K562 (cell line): ENCODE measurements at regions not wholly inside any gene's neighbourhood (a gene's known extent, or its start where the extent isn't known, plus 50 kb on each side); places are given as distances from the start of the nearest gene placed in this dataset.

ENCODE experiments used
- CTCF ChIP-seq, 3 experiments: IDR thresholded peaks in 2 of 3; conservative IDR thresholded peaks in 1 of 3; 2 replicates each; pipeline ENCODE4 v1.5.1; 2011 to 2012; ENCODE audit warnings: low read length in 3 of 3, mild to moderate bottlenecking in 3 of 3, control low read depth in 2 of 3, improper control_type of control experiment in 1 of 3, inconsistent platforms in 1 of 3, low read depth in 1 of 3, mixed read lengths in 1 of 3, moderate library complexity in 1 of 3; ENCODE audit not compliant: insufficient read depth in 2 of 3
- E2F4 ChIP-seq: sonication (generic); formaldehyde crosslinking; IDR thresholded peaks from 2 replicates; pipeline ENCODE4 v1.8.0; 2022; ENCODE audit warnings: mild to moderate bottlenecking, low read depth, missing genetic modification reagents
- FOS ChIP-seq: IDR thresholded peaks from 3 replicates; pipeline ENCODE4 v1.6.1; 2011; ENCODE audit not compliant: insufficient read length; ENCODE audit errors: extremely low read depth
- FOSL1 ChIP-seq: fragments of 200-800 bp; sonication (Bioruptor generic); conservative IDR thresholded peaks from 2 replicates; pipeline ENCODE4 v1.6.1; 2016; ENCODE audit warnings: missing genetic modification characterization, missing compliant biosample characterization
- HDAC3 ChIP-seq: fragments of 450-650 bp; IDR thresholded peaks from 2 replicates; pipeline ENCODE4 v1.6.1; 2018; ENCODE audit warnings: borderline replicate concordance, mild to moderate bottlenecking, moderate library complexity; ENCODE audit not compliant: partially characterized antibody
- MAX ChIP-seq: sonication (generic); formaldehyde crosslinking; IDR thresholded peaks from 2 replicates; pipeline ENCODE4 v1.9.0; 2022; ENCODE audit warnings: mild to moderate bottlenecking, missing genetic modification reagents
- NFIC ChIP-seq: fragments of 450-650 bp; IDR thresholded peaks from 2 replicates; pipeline ENCODE4 v1.6.1; 2017; ENCODE audit warnings: mild to moderate bottlenecking, inconsistent platforms
- PTBP1 ChIP-seq: fragments of 200-400 bp; formaldehyde crosslinking; IDR thresholded peaks from 2 replicates; pipeline ENCODE4 v1.6.1; 2017; ENCODE audit warnings: low read depth, low read length
- TAF1 ChIP-seq: IDR thresholded peaks from 2 replicates; pipeline ENCODE4 v1.6.1; 2011; ENCODE audit warnings: mild to moderate bottlenecking, low read length, moderate library complexity; ENCODE audit not compliant: insufficient read depth, control insufficient read depth, severe bottlenecking; ENCODE audit errors: extremely low read depth
- ZBTB1 ChIP-seq: sonication (generic); formaldehyde crosslinking; IDR thresholded peaks from 2 replicates; pipeline ENCODE4 v1.8.1; 2023; ENCODE audit warnings: missing genetic modification reagents, low read depth, mild to moderate bottlenecking, borderline replicate concordance
- ZKSCAN1 ChIP-seq: fragments of 150-350 bp; IDR thresholded peaks from 2 replicates; pipeline ENCODE4 v1.6.1; 2016; ENCODE audit warnings: low read depth, low read length

- no peak for TF ChIP-seq TAF1
- TF ChIP-seq NFIC = no peak
- no peak for TF ChIP-seq MAX (CRISPR knock-in tag)
- TF ChIP-seq E2F4 (CRISPR knock-in tag) = no peak
- no peak for TF ChIP-seq CTCF (IDR thresholded peaks at IDR 0.05 in 2 of 3, conservative IDR thresholded peaks at IDR 0.05 in 1 of 3; ENCODE audit: insufficient read depth in 2 of 3, low read depth in 1 of 3, low read length in 3 of 3)
- TF ChIP-seq ZKSCAN1 = no peak
- TF ChIP-seq ZBTB1 (CRISPR knock-in tag) = no peak
- TF ChIP-seq FOS = no peak
- TF ChIP-seq FOSL1 = no peak
- TF ChIP-seq PTBP1 = no peak
- TF ChIP-seq HDAC3 = no peak
Observed at GRCh38 chr2:228840113-228840742, 430.9 kb downstream of the PID1 start.
